ENCODE measurements at regions not wholly inside any gene's neighbourhood (a gene's known extent, or its start where the extent isn't known, plus 50 kb on each side); places are given as distances from the start of the nearest gene placed in this dataset.

GRCh38 chr6:119517428-119517827, 167.9 kb upstream of the MAN1A1 start:
- no peak for TF ChIP-seq REST (IDR thresholded peaks at IDR 0.05; ENCODE audit: insufficient read depth in 1 of 2, low read depth in 2 of 2, low read length in 2 of 2)

- TF ChIP-seq POLR2AphosphoS5 (IDR thresholded peaks at IDR 0.05; ENCODE audit: low read depth, low read length) = no peak
- TF ChIP-seq TAF1 (IDR thresholded peaks at IDR 0.05; ENCODE audit: borderline replicate concordance, insufficient read depth, low read length) = no peak
- no peak for TF ChIP-seq REST (IDR thresholded peaks at IDR 0.05; ENCODE audit: insufficient read depth in 1 of 2, low read depth in 2 of 2, low read length in 2 of 2)
- TF ChIP-seq SIN3A (IDR thresholded peaks at IDR 0.05; ENCODE audit: borderline replicate concordance, insufficient read depth, low read length) = no peak
- TF ChIP-seq FOXP2 (optimal IDR thresholded peaks at IDR 0.05; ENCODE audit: borderline replicate concordance, extremely low read depth, extremely low read length, insufficient read depth) = no peak
These were observed 164.8 kb upstream of the MAN1A1 start for GRCh38 chr6:119514345-119514744.

- no peak for TF ChIP-seq TAF1 (IDR thresholded peaks at IDR 0.05; ENCODE audit: borderline replicate concordance, insufficient read depth, low read length)
- no peak for TF ChIP-seq REST (IDR thresholded peaks at IDR 0.05; ENCODE audit: insufficient read depth in 1 of 2, low read depth in 2 of 2, low read length in 2 of 2)
- no peak for TF ChIP-seq POLR2AphosphoS5 (IDR thresholded peaks at IDR 0.05; ENCODE audit: low read depth, low read length)
- TF ChIP-seq SIN3A (IDR thresholded peaks at IDR 0.05; ENCODE audit: borderline replicate concordance, insufficient read depth, low read length) = no peak
- no peak for TF ChIP-seq FOXP2 (optimal IDR thresholded peaks at IDR 0.05; ENCODE audit: borderline replicate concordance, extremely low read depth, extremely low read length, insufficient read depth)
These were observed 161.5 kb upstream of the MAN1A1 start for GRCh38 chr6:119511024-119511423.

- TF ChIP-seq POLR2AphosphoS5 (IDR thresholded peaks at IDR 0.05; ENCODE audit: low read depth, low read length) (no peak), REST (IDR thresholded peaks at IDR 0.05; ENCODE audit: insufficient read depth in 1 of 2, low read depth in 2 of 2, low read length in 2 of 2) (no peak), TAF1 (IDR thresholded peaks at IDR 0.05; ENCODE audit: borderline replicate concordance, insufficient read depth, low read length) (no peak), SIN3A (IDR thresholded peaks at IDR 0.05; ENCODE audit: borderline replicate concordance, insufficient read depth, low read length) (no peak), FOXP2 (optimal IDR thresholded peaks at IDR 0.05; ENCODE audit: borderline replicate concordance, extremely low read depth, extremely low read length, insufficient read depth) (no peak)
These were observed 160.7 kb upstream of the MAN1A1 start for GRCh38 chr6:119510246-119510645.

GRCh38 chr6:119506631-119507174, 157.1 kb upstream of the MAN1A1 start:
- TF ChIP-seq REST (IDR thresholded peaks at IDR 0.05; ENCODE audit: insufficient read depth in 1 of 2, low read depth in 2 of 2, low read length in 2 of 2) = no peak
- no peak for TF ChIP-seq SIN3A (IDR thresholded peaks at IDR 0.05; ENCODE audit: borderline replicate concordance, insufficient read depth, low read length)
- no peak for TF ChIP-seq FOXP2 (optimal IDR thresholded peaks at IDR 0.05; ENCODE audit: borderline replicate concordance, extremely low read depth, extremely low read length, insufficient read depth)
- TF ChIP-seq TAF1 (IDR thresholded peaks at IDR 0.05; ENCODE audit: borderline replicate concordance, insufficient read depth, low read length) = no peak
- TF ChIP-seq POLR2AphosphoS5 (IDR thresholded peaks at IDR 0.05; ENCODE audit: low read depth, low read length) = no peak

All from PFSK-1 (cell line).